GM13976 (cell line): ENCODE measurements at regions not wholly inside any gene's neighbourhood (a gene's known extent, or its start where the extent isn't known, plus 50 kb on each side); places are given as distances from the start of the nearest gene placed in this dataset.
A peak's percentile ranks its signal among the peaks of the same experiment; 100 is the strongest.
"Not testable (repeated sequence)": the region's sequence is repeated elsewhere in the genome, so short reads cannot be mapped to it uniquely, and the experiment has no call there.

Source experiments
- DNase-seq: peaks from one replicate; pipeline ENCODE4 v3.0.0; 2012; ENCODE audit warnings: low spot score
- CTCF ChIP-seq: IDR thresholded peaks from 2 replicates; pipeline ENCODE4 v1.5.1; 2012; ENCODE audit warnings: borderline replicate concordance, mild to moderate bottlenecking; ENCODE audit not compliant: insufficient read depth; ENCODE audit errors: extremely low read depth, missing control alignments, control extremely low read depth
- in situ Hi-C: fragments of 300-500 bp; cut with MboI; formaldehyde crosslinking; loops from one replicate; pipeline ENCODE4 v1.12.0; 2022; ENCODE audit warnings: low sequenced_read_pairs, mixed read lengths, inconsistent platforms; ENCODE audit not compliant: unreplicated experiment

- DNase-seq, result no peak
- no peak for TF ChIP-seq CTCF
- in situ Hi-C loops, result loop anchor here (10.0 kb wide), 1 partner anchor 86 kb away; no protein-coding TSS in a partner anchor
Measured at GRCh38 chr6:11378639-11379038, 146.2 kb upstream of the NEDD9 start.

DNA sequence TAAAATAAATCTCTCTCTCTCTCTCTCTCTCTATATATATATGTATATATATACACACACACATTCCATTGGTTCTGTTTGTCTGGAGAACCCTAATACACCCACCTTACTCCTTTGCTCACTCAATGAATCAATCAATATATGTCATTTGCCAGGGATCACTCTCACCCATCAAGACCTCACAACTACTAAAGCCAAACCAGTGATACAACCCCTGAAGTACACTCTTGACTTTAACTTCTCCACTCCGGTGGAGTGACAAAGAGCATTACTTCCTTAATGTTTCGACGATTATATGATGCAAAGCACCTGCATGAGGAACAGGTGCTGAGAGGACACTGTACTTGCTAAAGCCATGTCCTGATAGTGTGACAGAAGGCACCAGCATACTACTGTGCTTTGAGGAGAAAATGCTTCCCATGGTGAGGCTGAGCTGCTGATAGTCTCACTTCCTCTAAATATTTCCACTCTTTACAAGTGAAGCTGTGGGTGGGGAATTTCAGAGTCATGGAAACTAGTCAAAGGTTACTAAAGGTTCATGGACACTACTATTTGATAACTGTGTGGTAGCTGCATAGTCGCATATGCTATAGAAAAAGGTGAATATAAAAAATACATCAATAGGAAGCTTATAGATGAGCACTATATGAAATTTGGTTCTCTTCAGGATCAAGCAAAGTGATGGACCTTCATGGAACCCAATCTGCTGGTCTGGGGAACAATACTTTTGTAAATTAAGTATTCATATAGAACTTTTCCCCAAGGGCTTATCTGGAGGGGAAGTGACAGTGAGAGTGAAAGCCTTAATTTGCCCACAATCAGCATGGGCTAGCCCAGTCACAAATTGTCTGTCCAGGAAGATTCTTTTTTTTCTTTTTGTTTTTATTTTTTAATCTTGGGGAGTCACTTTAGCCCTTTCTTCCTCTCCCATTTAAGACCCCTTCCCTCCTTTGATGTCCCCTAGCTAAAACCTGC, 141.9 kb upstream of the NEDD9 start:
- no peak for TF ChIP-seq CTCF
- in situ Hi-C loops, result loop anchor here (10.0 kb wide), 1 partner anchor 90 kb away; no protein-coding TSS in a partner anchor
- DNase-seq, result peak; percentile 67

GRCh38 chr6:11373208-11373607, 140.7 kb upstream of the NEDD9 start:
- TF ChIP-seq CTCF, result no peak
- in situ Hi-C loops, result loop anchor here (10.0 kb wide), 1 partner anchor 92 kb away; no protein-coding TSS in a partner anchor

DNA sequence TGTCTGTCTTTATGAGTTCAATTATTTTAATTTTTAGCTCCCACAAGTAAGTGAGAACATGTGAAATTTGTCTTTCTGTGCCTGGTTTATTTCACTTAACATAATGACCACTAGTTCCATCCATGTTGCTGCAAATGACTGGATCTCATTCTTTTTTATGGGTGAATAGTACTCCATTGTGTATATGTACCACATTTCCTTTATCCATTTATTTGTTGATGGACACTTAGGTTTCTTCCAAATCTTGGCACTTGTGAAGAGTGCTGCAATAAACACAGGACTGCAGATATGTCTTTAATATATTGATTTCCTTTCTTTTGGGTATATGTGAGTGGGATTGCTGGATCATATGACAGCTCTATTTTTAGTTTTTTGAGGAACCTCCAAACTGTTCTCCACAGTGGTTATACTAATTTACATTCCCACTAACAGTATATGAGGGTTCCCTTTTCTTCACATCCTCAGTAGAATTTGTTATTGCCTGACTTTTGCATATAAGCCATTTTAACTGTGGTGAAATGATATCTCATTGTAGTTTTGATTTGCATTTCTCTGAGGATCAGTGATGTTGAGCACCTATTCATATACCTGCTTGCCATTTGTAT, 139.8 kb upstream of the NEDD9 start:
- in situ Hi-C loops, result loop anchor here (10.0 kb wide), 1 partner anchor 93 kb away; no protein-coding TSS in a partner anchor
- DNase-seq, result not testable (repeated sequence)

More at GRCh38 chr6:11373208-11373607, 140.7 kb upstream of the NEDD9 start:
- no peak for DNase-seq

DNA sequence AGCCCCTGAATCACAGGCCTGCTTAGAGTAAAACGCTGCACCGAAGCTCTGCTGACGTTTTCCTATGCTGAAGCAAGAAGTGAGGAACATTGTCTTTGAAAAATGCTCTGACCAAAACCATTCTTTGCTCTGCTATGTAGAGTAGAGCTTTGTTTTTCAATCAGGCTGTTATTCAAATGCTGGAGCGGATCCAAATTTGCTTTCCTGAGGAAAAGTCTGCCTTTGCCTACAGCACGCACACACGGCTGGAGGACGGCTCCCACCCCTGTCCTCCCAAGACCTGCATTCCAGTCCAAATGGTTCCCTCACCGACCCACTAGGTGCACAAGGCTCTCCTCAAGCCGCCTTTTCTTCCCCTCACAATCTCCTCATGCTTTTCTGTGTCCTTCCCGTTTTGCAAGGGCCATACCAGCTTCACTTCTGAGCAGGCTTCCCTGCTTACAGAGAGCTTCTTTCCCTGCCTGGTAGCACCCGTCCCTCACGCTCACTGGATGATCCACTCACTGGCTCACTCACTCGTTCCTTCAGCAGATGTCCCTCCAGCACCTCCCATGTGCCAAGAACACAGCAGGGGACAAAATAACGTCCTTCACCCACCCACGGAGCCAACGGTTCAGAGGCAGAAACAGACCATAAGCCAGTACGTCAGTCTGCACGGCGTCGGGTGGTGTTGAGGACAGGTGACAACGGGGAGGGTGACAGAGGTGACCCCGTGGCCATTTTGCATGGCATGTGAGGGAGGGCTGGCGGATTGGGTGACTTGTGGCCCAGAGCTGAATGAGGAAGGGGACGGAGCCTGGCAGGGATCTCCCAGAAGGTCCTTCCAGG, 137.9 kb upstream of the NEDD9 start:
- in situ Hi-C loops, result loop anchor here (10.0 kb wide), 1 partner anchor 94 kb away; no protein-coding TSS in a partner anchor
- DNase-seq, result no peak
- no peak for TF ChIP-seq CTCF

GRCh38 chr6:11368760-11369159, 136.3 kb upstream of the NEDD9 start:
- in situ Hi-C loops, result no loop called here
- no peak for TF ChIP-seq CTCF
- no peak for DNase-seq
